ENCODE measurements at regions not wholly inside any gene's neighbourhood (a gene's known extent, or its start where the extent isn't known, plus 50 kb on each side); places are given as distances from the start of the nearest gene placed in this dataset.

DNA sequence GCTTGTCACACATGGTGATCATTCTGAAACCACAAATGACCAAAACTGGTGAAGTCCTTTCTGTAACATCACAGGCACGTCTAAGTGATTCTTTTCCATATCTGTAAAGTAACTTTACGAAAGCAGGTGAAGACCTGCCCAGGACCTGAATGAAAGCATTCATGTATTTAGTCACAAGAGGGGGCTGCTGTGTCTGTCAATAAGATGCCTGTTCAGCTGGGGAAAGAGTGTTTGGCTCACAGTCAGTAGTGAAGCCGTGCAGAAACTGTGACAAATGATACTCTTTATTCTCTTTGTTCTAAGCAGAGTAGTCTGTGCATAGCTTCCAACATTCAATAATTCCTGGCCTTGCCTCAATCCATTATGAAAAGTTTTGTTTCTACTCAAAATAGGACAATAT, 373.5 kb upstream of the OR4E1 start:
- intact Hi-C loops (cut with micrococcal nuclease), result no loop called here
- ChIA-PET CTCF (interaction anchor here (0.7 to 2.0 kb wide), 6 partner anchors 9 to 60 kb away, joined by 3 to 10 read pairs (median 5); no protein-coding TSS in a partner anchor), POLR2A (no interaction called here)

DNA sequence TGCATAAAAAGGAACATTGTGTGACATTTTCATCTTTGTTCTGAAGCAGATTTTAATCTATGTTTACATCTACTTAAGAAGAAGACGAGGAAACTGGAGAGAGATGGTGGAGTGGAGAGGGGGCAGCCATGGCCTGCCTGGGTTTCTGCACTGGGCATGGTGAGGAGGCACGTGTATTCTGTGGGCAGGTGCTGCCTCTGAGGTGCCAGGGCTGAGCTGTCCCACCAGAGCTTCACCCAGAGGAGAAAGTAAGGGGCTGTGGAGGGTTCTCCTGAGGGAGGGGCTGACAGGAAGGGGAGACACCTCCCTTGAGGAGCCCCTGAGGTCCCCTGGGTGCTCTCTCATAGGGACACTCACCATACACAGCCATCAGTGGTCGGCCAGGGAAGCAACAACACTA, 372.4 kb upstream of the OR4E1 start:
- no peaks in the 10 kb centered on the region for H3K9me2 ChIP-seq (ENCODE audit: insufficient read depth)
- no peak overlapping the region for H3K9ac ChIP-seq (ENCODE audit: low read length)
- DNase-seq (ENCODE audit: low read depth, low spot score) (no peak), ATAC-seq (no peak)
- BruUV-seq (replicated peaks), result no TSS peak
- no peaks in the 10 kb centered on the region for H3K36me3 ChIP-seq (ENCODE audit: control insufficient read depth in 1 of 2, insufficient read depth in 2 of 2, low read length in 2 of 2)
- H3K4me3 ChIP-seq (replicated peaks in 1 of 2; ENCODE audit: low read depth in 1 of 2, low read length in 2 of 2), result no peak overlapping the region
- intact Hi-C loops (cut with micrococcal nuclease), result no loop called here
- no peaks in the 10 kb centered on the region for H3K9me3 ChIP-seq (ENCODE audit: control insufficient read depth in 1 of 2, insufficient read depth in 1 of 2, low read depth in 1 of 2, low read length in 2 of 2)
- ChIA-PET RAD21 (ENCODE audit: low non-redundant PET in 1 of 2, low total read pairs in 2 of 2, uncharacterized antibody in 2 of 2, unreplicated experiment in 2 of 2) (no interaction called here), POLR2A (no interaction called here), CTCF (interaction anchor here (0.8 to 2.0 kb wide), 5 partner anchors 24 to 132 kb away, joined by 3 to 10 read pairs (median 5); no protein-coding TSS in a partner anchor)
- H4K20me1 ChIP-seq (ENCODE audit: insufficient read depth), result no peaks in the 10 kb centered on the region; the same call in 1 of the 2 replicates
- no peak overlapping the region for H3K4me2 ChIP-seq (ENCODE audit: low read length)
- H3K27me3 ChIP-seq (ENCODE audit: insufficient read depth, low read length), result peaks cover 56% of the 10 kb centered on the region
- no peak overlapping the region for H3K27ac ChIP-seq (ENCODE audit: low read depth, low read length)
- no peak overlapping the region for H2AFZ ChIP-seq (ENCODE audit: low read depth, low read length, poor library complexity, severe bottlenecking)
- TF ChIP-seq, protein P1, sequence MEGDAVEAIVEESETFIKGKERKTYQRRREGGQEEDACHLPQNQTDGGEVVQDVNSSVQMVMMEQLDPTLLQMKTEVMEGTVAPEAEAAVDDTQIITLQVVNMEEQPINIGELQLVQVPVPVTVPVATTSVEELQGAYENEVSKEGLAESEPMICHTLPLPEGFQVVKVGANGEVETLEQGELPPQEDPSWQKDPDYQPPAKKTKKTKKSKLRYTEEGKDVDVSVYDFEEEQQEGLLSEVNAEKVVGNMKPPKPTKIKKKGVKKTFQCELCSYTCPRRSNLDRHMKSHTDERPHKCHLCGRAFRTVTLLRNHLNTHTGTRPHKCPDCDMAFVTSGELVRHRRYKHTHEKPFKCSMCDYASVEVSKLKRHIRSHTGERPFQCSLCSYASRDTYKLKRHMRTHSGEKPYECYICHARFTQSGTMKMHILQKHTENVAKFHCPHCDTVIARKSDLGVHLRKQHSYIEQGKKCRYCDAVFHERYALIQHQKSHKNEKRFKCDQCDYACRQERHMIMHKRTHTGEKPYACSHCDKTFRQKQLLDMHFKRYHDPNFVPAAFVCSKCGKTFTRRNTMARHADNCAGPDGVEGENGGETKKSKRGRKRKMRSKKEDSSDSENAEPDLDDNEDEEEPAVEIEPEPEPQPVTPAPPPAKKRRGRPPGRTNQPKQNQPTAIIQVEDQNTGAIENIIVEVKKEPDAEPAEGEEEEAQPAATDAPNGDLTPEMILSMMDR (IDR thresholded peaks at IDR 0.05 in 2 of 3, conservative IDR thresholded peaks at IDR 0.05 in 1 of 3; ENCODE audit: borderline replicate concordance in 1 of 3, insufficient read depth in 1 of 3, low read depth in 2 of 3, low read length in 2 of 3), result no peak
- TF ChIP-seq TCF7L2 (IDR thresholded peaks at IDR 0.05; ENCODE audit: borderline replicate concordance, extremely low read depth, insufficient read depth, insufficient read length) (no peak), ZFX (IDR thresholded peaks at IDR 0.05) (no peak), REST (IDR thresholded peaks at IDR 0.05; ENCODE audit: low read depth) (no peak), SP1 (IDR thresholded peaks at IDR 0.05; ENCODE audit: low read depth) (no peak), RAD21 (IDR thresholded peaks at IDR 0.05; ENCODE audit: low read depth) (no peak)
- TF ChIP-seq, protein P2, sequence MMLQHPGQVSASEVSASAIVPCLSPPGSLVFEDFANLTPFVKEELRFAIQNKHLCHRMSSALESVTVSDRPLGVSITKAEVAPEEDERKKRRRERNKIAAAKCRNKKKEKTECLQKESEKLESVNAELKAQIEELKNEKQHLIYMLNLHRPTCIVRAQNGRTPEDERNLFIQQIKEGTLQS (IDR thresholded peaks at IDR 0.05), result no peak
- H3K4me1 ChIP-seq (ENCODE audit: control insufficient read depth in 1 of 2, insufficient read depth in 2 of 2, low read length in 2 of 2), result no peaks in the 10 kb centered on the region
- H3K79me2 ChIP-seq (ENCODE audit: insufficient read depth, low read length), result no peaks in the 10 kb centered on the region

More for the DNA sequence above, 373.5 kb upstream of the OR4E1 start:
- no peaks in the 10 kb centered on the region for H3K9me3 ChIP-seq (ENCODE audit: control insufficient read depth in 1 of 2, insufficient read depth in 1 of 2, low read depth in 1 of 2, low read length in 2 of 2)
- H3K9me2 ChIP-seq (ENCODE audit: insufficient read depth), result no peaks in the 10 kb centered on the region
- no peak overlapping the region for H2AFZ ChIP-seq (ENCODE audit: low read depth, low read length, poor library complexity, severe bottlenecking)
- H3K36me3 ChIP-seq (ENCODE audit: control insufficient read depth in 1 of 2, insufficient read depth in 2 of 2, low read length in 2 of 2), result no peaks in the 10 kb centered on the region
- RAD21 ChIA-PET (ENCODE audit: low non-redundant PET in 1 of 2, low total read pairs in 2 of 2, uncharacterized antibody in 2 of 2, unreplicated experiment in 2 of 2), result no interaction called here
- H4K20me1 ChIP-seq (ENCODE audit: insufficient read depth), result no peaks in the 10 kb centered on the region; the same call in 1 of the 2 replicates
- no peak overlapping the region for H3K4me3 ChIP-seq (replicated peaks in 1 of 2; ENCODE audit: low read depth in 1 of 2, low read length in 2 of 2)
- peaks cover 55% of the 10 kb centered on the region for H3K27me3 ChIP-seq (ENCODE audit: insufficient read depth, low read length)
- no TSS peak for BruUV-seq (replicated peaks)
- ATAC-seq, result peak; percentile 80
- TF ChIP-seq, protein P1 (IDR thresholded peaks at IDR 0.05 in 2 of 3, conservative IDR thresholded peaks at IDR 0.05 in 1 of 3; ENCODE audit: borderline replicate concordance in 1 of 3, insufficient read depth in 1 of 3, low read depth in 2 of 3, low read length in 2 of 3), result peak; percentile 22 to 57 (median 44); a peak in 4 of 6 replicates
- no peak for TF ChIP-seq EGR1 (IDR thresholded peaks at IDR 0.05; ENCODE audit: low read depth)
- H3K27ac ChIP-seq (ENCODE audit: low read depth, low read length), result no peak overlapping the region
- H3K79me2 ChIP-seq (ENCODE audit: insufficient read depth, low read length), result no peaks in the 10 kb centered on the region
- no peaks in the 10 kb centered on the region for H3K4me1 ChIP-seq (ENCODE audit: control insufficient read depth in 1 of 2, insufficient read depth in 2 of 2, low read length in 2 of 2)
- H3K4me2 ChIP-seq (ENCODE audit: low read length), result no peak overlapping the region
- no peak overlapping the region for H3K9ac ChIP-seq (ENCODE audit: low read length)
- DNase-seq (ENCODE audit: low read depth, low spot score), result no peak
